ENCODE measurements at regions not wholly inside any gene's neighbourhood (a gene's known extent, or its start where the extent isn't known, plus 50 kb on each side); places are given as distances from the start of the nearest gene placed in this dataset.

DNA sequence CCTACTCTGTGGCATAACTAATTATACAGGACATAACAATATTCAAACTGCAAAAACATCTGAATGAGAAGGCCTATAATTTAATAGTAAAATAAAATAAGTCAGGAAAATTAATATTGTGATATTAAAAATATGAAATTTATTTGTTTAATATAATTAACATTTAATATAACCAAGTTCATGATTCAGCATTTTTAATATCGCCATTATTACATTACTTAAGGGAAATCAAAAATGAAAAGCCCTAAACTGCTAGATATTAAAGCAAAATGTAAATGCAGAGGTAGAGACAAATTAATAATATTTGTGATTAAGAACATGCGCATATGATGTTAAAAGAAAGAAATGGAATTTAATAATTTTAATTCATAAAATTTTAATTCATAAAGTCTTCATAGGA lies 683.4 kb upstream of the EYS start:
- TF ChIP-seq, protein P1, sequence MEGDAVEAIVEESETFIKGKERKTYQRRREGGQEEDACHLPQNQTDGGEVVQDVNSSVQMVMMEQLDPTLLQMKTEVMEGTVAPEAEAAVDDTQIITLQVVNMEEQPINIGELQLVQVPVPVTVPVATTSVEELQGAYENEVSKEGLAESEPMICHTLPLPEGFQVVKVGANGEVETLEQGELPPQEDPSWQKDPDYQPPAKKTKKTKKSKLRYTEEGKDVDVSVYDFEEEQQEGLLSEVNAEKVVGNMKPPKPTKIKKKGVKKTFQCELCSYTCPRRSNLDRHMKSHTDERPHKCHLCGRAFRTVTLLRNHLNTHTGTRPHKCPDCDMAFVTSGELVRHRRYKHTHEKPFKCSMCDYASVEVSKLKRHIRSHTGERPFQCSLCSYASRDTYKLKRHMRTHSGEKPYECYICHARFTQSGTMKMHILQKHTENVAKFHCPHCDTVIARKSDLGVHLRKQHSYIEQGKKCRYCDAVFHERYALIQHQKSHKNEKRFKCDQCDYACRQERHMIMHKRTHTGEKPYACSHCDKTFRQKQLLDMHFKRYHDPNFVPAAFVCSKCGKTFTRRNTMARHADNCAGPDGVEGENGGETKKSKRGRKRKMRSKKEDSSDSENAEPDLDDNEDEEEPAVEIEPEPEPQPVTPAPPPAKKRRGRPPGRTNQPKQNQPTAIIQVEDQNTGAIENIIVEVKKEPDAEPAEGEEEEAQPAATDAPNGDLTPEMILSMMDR (IDR thresholded peaks at IDR 0.05; ENCODE audit: insufficient read depth, low read depth, low read length): no peak
- no peak for DNase-seq (ENCODE audit: low read depth)
- no peak overlapping the region for H3K4me3 ChIP-seq (ENCODE audit: low read depth, low read length)

- DNase-seq (ENCODE audit: low read depth): no peak
- no peak overlapping the region for H3K4me3 ChIP-seq (ENCODE audit: low read depth, low read length)
- TF ChIP-seq, protein P1 (IDR thresholded peaks at IDR 0.05; ENCODE audit: insufficient read depth, low read depth, low read length): no peak
Measured at GRCh38 chr6:66376001-66376400, 669.0 kb upstream of the EYS start.

GRCh38 chr6:66369407-66369806 lies 662.4 kb upstream of the EYS start:
- TF ChIP-seq, protein P1 (IDR thresholded peaks at IDR 0.05; ENCODE audit: insufficient read depth, low read depth, low read length): no peak
- no peak overlapping the region for H3K4me3 ChIP-seq (ENCODE audit: low read depth, low read length)
- DNase-seq (ENCODE audit: low read depth): no peak

GRCh38 chr6:66362888-66363287 lies 655.9 kb upstream of the EYS start:
- H3K4me3 ChIP-seq (ENCODE audit: low read depth, low read length): no peak overlapping the region
- DNase-seq (ENCODE audit: low read depth): no peak
- TF ChIP-seq, protein P1 (IDR thresholded peaks at IDR 0.05; ENCODE audit: insufficient read depth, low read depth, low read length): no peak

GRCh38 chr6:66361886-66362285 lies 654.9 kb upstream of the EYS start:
- TF ChIP-seq, protein P1 (IDR thresholded peaks at IDR 0.05; ENCODE audit: insufficient read depth, low read depth, low read length): no peak
- DNase-seq (ENCODE audit: low read depth): no peak
- H3K4me3 ChIP-seq (ENCODE audit: low read depth, low read length): no peak overlapping the region

- H3K4me3 ChIP-seq (ENCODE audit: low read depth, low read length): no peak overlapping the region
- DNase-seq (ENCODE audit: low read depth): no peak
- TF ChIP-seq, protein P1 (IDR thresholded peaks at IDR 0.05; ENCODE audit: insufficient read depth, low read depth, low read length): no peak
Measured at GRCh38 chr6:66357781-66358180, 650.8 kb upstream of the EYS start.

GRCh38 chr6:66355471-66355870 lies 648.4 kb upstream of the EYS start:
- TF ChIP-seq, protein P1 (IDR thresholded peaks at IDR 0.05; ENCODE audit: insufficient read depth, low read depth, low read length): no peak
- H3K4me3 ChIP-seq (ENCODE audit: low read depth, low read length): no peak overlapping the region
- DNase-seq (ENCODE audit: low read depth): no peak
